Right ventricle myocardium inferior (tissue), 1 donor: ENCODE measurements at regions not wholly inside any gene's neighbourhood (a gene's known extent, or its start where the extent isn't known, plus 50 kb on each side); places are given as distances from the start of the nearest gene placed in this dataset.
A peak's percentile ranks its signal among the peaks of the same experiment; 100 is the strongest.

ENCODE experiments used
- ATAC-seq: fragments of 200-7000 bp; cut with Tn5 transposase; one replicate; pipeline ENCODE4 v1.9.1; 2020; ENCODE audit warnings: mild to moderate bottlenecking, moderate library complexity
- DNase-seq: peaks from one replicate; pipeline ENCODE4 v3.0.0; 2021; ENCODE audit errors: missing footprints
- intact Hi-C: fragments of 100-400 bp; cut with DNase I; formaldehyde crosslinking; loops from one replicate; pipeline ENCODE4 v1.11.0; 2022
- donor health status: DM: no; HTN: yes; CAD: no; lungs with severe emphysema.

DNA sequence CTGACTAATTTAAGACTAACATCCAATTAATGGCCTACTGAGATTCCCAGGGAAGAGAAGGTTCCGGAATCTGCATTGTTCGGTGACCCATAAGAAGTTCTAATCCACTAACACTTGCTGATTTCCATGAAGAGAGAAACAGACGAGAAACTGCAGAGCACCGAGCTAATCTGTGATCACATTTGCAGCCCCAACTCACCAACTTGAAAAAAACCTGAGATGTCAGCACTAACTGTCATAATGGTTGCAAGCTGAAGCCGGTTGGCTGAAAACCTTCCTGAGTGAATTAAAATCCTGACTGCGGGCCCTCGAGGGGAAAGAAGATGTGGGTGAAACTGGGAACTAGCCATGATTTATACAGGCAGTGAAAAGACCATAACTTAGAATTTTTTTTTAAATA is 204.8 kb upstream of the IGF1R start:
- DNase-seq (no peak), ATAC-seq (no peak)
- intact Hi-C loops, result loop anchor here (5.0 kb wide), 1 partner anchor 634 kb away; no protein-coding TSS in a partner anchor

DNA sequence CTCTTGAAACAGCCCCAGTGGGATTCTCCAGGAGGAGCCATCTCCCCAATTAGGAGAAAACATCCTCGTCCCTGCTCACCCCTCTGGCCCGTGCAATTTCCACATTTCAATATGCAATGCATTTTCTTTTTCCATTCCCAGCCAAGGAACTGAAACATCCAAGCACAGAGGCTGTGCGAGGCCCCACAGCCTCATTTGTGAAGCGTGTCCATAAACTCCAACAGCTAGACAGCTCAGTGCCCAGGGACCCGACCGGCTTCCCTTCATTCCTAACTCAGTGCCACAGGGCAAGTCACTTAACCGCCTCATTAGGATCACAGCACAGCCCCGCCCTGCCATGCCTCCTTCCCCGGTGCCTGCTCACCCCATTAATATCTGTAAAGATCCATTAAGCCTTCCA is 204.2 kb upstream of the IGF1R start:
- DNase-seq, result no peak
- intact Hi-C loops, result loop anchor here (5.0 kb wide), 1 partner anchor 633 kb away; no protein-coding TSS in a partner anchor
- ATAC-seq, result no peak

DNA sequence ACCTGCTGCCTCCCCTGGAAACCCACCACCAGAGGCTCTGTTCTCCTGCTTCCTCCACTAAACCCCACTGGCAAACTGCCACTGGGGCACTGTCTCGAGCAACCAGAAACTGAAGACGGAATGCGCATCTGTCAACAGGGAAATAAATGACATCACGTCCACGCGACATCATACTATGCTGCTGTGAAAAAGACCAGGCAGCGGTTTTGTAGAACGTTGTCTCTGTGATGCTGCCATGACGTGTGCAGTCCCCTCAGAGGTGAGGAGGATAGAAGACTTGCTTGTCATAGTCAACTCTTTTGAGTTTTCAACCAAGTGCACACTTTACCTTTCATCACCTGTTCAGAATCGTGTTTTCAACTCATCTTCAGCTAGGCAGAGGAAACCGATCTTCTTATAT is 203.0 kb upstream of the IGF1R start:
- DNase-seq, result no peak
- ATAC-seq, result no peak
- intact Hi-C loops, result no loop called here

DNA sequence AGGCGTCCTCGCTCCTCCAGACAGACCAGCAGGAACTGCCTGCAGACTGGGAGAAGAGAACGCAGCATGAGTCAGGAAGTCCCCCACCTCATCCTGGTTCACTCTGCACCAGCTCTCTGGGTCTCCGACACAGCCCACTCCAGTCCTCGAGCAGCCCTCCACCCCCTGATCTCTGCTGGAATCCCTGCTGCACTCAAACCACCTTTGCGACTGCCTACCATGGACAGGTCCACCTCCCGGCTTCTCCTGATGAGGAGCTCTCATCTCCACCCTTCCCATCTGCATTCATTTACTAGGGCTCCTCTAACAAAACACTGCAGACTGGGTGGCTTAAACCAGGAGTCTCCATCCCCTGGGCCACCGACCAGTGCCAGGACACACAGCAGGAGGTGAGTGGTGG is 202.3 kb upstream of the IGF1R start:
- intact Hi-C loops, result no loop called here
- ATAC-seq (no peak), DNase-seq (no peak)

DNA sequence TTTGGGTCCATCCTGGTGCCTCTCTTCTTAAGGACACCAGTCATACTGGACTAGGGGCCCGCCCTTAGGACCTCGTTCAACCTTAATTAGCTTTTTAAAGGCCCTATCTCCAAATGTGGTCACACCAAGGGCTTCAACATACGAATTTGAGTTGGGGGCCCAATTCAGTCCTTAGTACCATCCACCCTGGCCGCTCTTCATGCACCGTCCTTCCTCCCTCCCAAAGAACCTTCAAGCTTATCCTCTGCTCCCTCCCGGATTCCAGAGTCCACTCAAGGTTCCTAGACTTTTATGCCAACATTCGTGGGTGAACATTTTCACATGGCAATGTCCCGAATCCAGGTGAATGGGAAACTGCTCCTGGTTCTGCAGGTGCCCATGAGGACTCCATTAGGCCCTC is 201.3 kb upstream of the IGF1R start:
- DNase-seq, result no peak
- intact Hi-C loops, result no loop called here
- ATAC-seq, result no peak

DNA sequence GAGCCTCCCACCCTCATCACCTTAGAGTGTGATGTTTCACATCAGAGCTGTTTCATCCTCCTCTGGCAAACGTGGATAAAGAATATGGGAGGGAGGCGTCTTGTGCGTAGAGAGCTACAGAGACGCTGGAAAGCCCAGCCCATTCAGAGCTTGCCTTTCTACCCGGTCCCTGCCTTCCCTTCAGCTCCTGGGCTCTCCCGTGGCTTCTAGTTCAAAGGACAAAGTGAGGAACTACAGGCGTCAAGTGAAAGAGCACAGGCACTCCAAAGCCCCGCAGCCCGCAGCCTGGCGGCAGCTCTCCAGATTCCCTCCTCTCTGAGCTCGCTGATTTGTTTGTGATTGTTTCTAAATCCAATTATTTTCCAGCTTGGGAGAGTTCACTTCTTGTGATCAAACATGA is 197.1 kb upstream of the IGF1R start:
- intact Hi-C loops, result no loop called here
- DNase-seq (no peak), ATAC-seq (no peak)

DNA sequence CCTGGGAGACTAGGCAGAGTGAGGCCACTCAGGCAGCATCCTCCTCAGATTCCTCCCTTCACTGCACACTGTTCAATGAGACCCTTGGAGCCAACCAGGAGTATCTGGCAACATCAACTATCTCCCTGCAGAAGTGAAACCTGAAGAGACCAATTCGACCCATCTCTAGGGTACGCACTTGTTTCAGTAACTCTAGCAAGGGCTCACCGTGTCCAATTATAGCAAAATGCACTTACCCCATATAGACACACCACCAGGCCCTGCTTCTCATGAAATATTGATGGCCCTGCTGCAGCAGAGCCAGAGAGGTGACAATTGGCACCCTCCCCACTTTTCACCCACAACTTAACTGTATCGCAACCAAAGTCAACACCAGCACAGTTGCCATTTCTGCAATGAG is 196.1 kb upstream of the IGF1R start:
- intact Hi-C loops, result no loop called here
- ATAC-seq, result no peak
- DNase-seq, result no peak

DNA sequence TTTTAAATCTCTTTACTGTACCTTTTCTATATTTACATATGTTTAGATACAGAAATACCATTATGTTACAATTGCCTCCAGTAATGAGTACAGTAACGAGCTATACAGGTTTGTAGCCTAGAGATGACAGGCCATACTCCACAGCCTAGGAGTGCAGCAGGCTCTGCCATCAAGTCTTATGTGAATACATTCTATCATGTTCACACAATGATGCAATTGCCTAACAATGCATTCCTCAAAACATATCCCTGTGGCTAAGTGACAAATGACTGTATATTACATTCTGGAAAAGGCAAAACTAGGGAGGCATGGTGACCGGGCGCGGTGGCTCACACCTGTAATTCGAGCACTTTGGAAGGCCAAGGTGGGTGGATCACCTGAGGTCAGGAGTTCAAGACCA is 192.4 kb upstream of the IGF1R start:
- intact Hi-C loops, result no loop called here
- DNase-seq, result no peak
- no peak for ATAC-seq

DNA sequence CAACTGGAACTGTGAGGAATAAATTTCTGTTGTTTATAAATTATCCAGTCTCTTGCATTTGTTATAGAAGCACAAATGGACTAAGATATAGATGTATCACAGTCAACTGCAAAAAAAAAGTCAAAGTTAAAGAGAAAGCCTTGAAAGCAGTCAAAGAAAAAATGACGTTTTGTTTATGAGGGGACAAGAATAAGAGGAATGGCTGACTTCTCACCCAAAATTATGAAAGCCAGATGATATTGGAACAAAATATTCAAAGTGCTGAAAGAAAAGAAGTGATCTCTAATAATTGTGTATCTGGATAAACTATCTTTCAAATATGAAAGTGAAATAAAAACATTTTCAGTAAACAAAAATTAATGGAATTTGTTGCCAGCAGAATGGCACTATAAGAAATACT is 171.8 kb upstream of the IGF1R start:
- intact Hi-C loops, result no loop called here
- DNase-seq (no peak), ATAC-seq (no peak)

DNA sequence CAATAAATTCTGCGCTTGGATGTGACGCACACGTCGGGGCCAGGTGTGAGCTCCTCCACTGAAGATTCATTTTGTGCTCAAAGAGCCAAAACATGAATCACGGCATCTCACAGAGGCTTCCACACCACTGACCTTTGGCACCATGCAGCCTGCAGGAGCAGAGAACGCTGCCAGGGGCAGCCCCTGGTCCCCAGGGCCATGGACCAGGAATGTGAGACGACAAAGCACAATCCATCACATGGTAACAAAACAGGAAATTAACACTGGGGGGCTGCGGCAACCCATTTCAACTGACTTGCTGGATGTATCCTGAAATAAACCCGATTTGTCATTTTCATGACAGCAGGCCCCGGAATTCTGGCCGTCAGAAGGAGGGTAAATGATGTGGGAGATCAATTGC is 167.5 kb upstream of the IGF1R start:
- DNase-seq, result no peak
- intact Hi-C loops, result no loop called here
- no peak for ATAC-seq

DNA sequence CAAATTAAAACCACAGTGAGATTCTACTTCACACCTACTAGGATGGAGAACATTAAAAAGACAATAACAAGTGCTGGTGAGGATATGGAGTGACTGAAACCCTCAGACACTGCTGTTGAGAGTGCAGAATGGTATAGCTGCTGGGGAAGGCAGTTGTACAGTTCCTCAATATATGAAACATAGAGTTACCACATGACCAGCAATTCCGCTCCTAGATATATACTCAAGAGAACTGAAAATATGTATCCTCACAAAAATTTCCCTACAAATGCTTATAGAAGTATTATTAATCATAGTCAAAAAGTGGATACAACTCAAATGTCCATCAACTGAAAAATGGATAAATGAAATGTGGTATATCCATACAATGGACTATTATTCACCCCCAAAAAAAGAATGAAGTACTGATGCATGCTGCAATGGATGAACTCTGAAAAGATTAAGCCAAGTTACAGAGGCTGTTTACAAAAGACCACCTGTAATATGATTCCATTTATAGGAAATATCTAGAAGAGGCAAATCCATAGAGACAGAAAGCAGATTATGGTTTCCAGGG is 164.7 kb upstream of the IGF1R start:
- intact Hi-C loops, result no loop called here
- DNase-seq (no peak), ATAC-seq (no peak)

DNA sequence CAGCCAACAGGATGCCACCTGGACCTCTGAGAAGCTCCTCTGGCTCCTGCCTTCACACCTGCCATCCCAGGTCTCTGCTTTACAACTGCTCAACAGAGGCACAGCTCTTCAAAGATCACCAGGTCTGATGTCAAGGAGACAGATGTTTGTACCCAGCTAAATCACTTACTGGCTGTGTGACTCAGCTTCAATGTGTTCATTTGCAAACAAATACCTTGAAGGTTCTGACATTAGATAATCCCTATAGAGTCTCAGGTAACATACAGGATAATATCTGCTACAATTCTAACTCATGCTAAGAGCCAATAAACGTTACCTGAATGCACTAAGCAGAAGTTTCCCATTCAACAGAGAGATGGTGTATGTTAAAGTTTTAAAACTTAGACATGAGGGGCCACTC is 163.4 kb upstream of the IGF1R start:
- intact Hi-C loops, result no loop called here
- ATAC-seq, result no peak
- no peak for DNase-seq

DNA sequence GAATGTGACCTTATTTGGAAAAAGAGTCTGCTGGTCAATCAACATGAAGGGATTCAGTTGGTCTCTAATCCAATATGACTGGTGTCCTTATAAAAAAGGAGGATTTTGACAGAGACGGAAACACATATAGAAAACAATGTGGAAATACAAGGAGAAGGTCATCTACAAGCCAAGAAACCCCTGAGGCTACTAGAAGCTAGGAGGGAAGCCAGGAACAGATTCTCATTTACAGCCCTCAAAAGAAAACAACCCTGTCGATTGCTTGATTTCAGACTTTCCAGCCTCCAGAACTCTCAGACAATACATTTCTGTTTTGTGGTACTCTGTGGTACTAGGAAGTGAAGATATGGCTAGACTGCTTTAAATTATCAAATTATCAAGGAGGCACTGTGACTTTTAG is 162.9 kb upstream of the IGF1R start:
- DNase-seq (no peak), ATAC-seq (no peak)
- intact Hi-C loops, result no loop called here

DNA sequence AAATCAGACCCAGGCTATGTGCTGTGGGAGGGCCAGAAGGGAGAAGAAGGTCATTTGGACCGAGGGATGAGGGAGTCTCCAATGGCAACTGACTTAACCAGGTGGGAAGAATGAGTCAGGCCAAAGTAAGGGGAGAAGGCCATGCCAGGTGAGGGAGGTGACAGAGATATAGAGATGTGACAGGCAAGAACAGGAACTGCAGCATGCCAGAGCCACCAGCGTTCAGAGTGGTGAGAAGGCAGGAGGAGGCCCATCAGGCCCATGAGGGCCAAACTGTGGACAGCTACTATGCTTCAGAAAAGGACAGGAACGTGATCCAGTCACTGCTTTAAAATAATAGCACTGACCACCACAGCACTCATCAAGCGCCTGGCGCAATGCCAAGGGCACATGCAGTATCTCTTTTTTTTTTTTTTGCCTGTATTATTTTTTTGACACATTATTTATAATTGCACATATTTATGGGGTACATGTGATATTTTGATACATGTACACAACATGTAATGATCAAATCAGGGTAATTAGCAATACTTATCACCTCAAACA is 154.3 kb upstream of the IGF1R start:
- intact Hi-C loops, result no loop called here
- ATAC-seq, result no peak

DNA sequence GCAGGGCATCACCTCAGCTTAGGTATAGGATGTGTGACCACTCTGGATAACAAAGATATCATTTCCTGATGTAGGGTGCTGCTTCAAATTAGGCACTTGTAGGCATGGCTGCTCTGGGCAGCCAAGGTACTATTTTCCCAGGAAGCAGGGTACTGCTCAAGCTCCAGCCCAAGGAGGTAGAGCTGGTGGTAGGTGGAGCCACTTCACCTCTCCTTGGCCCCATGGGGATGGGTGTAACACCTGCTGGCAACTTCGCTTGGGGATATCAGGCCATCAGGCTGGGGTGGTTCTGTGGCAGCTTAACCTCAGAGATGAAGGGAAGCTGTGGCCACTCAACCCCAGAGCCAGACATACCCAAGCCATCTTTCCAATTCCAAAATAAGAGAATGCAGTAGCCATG is 147.1 kb upstream of the IGF1R start:
- intact Hi-C loops, result no loop called here
- no peak for ATAC-seq
- DNase-seq, result no peak

More for the DNA sequence above, 154.3 kb upstream of the IGF1R start:
- DNase-seq, result no peak

DNA sequence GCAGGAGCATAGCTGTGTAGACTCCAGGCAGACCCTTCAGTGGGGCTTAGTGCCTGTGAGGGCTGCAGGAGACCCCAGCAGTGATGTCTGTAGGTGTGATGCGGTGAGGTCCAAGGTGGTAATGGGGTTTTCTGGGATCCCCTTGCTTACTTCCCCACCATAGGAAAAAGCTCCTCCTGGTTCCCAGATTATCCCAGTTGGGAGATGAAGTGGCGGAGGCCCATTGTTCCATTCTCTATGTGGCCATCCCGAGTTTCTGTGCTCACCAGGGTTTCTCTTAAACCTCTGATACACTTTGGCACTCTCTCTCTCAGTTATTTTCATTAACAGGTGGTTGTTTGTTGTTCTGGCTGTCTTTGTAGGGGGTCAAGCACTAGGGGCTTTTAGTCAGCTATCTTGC is 146.7 kb upstream of the IGF1R start:
- DNase-seq, result no peak
- ATAC-seq, result no peak
- intact Hi-C loops, result no loop called here

DNA sequence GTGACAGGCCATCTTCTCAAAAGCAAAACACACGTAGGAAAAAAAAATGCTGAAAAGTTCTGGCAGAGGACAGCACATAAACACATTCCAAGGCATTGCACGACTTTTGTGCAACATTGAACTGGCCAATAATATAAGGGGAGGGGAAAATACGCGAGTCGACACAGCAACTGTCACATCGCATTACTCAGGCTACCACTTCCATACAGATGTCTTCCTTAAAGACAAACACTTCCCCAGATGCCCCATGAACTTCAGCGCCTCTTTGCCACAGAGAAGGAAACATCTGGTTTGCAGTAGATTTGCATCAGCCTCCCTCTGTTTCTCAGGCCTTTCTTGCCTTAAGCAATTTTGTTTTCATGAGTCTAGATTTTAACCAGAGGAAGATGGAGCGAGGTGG is 144.4 kb upstream of the IGF1R start:
- no peak for ATAC-seq
- intact Hi-C loops, result no loop called here
- DNase-seq, result no peak

DNA sequence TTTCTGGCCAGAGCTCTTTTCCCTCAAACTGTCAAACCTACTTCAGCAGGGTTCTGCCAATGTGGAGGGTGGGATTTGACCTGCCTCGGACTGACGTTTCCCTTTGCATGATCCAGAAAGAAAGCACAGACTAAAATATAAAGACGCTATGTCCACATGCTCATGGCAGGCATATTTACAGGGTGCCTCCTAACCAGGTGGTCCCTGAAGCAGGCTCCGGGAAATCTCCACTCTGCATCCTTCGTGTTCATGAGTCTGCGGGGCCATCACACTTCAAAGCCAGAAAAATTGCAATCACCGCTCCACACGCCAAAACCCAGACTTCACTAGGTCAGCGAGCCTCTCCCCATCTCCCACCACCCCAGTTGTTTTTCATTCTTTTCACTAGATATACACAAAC is 143.3 kb upstream of the IGF1R start:
- DNase-seq (no peak), ATAC-seq (no peak)
- intact Hi-C loops, result no loop called here

DNA sequence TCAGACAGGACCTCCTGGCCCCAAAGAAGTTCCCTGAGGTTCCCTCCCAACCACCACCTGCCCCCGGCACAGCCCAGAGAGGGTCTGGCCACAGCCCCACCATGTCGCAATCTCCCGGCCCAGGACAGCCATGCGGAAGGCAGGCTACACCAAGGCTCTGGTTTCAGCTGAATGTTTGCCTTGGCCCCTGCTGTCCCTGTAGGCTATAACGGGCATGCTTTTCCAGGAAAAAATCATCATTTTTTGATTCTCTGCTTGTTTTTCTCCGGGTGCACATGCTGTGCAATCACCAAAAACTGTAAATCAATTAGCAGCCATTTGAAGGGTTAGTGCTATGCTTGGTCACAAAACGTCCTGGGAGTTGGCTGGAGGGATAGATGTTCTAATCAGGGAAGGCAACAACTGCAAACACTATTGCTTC is 142.7 kb upstream of the IGF1R start:
- DNase-seq (no peak), ATAC-seq (peak; percentile 63)
- intact Hi-C loops, result no loop called here

DNA sequence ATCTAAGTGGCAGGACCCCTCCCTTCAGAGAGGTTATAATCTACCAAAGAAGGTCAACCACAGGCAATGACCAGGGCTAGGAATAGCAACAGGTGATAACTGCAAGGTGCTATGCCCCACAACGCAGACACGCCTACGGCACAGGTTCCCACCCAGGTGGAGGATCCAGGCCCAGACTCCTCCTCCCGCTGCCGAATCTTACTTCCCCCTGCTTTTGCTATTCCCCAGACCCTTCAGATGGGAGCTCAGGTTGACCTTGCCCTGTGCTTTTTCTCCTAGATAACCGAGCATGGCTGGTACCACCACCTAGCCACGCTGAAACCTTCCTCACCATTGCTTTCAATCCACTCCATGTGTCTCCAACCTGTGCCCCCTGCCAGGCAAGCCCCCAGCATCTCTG is 142.2 kb upstream of the IGF1R start:
- ATAC-seq (no peak), DNase-seq (no peak)
- intact Hi-C loops, result no loop called here

DNA sequence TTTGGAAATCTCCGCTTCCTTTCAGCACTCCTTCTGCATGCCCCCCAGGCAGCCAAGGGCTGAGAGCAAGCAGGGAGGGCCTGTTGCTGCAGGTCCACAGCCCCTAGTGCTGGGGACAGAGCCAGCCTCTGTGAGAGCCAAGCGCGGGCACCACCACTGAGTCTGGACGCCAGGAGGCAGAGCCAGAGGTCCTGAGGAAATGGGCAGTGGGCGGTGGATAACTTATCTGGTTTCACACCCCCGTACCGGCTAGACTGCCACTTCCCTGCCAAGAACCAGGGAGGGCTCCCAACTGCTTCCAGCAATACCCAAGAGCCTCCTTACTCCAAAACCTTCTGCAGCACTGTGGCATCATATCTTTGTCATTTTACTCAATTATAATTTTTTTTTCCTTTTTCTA is 141.6 kb upstream of the IGF1R start:
- no peak for ATAC-seq

More for the DNA sequence above, 141.6 kb upstream of the IGF1R start:
- intact Hi-C loops, result no loop called here
- no peak for DNase-seq
